HCT116 (cell line): ENCODE measurements at regions not wholly inside any gene's neighbourhood (a gene's known extent, or its start where the extent isn't known, plus 50 kb on each side); places are given as distances from the start of the nearest gene placed in this dataset.

Experiments used
- ATAC-seq: fragments of 200-7000 bp; cut with Tn5 transposase; 2 replicates; pipeline ENCODE4 v1.9.1; 2020; ENCODE audit warnings: mild to moderate bottlenecking, moderate library complexity
- BruUV-seq: library from RNA; stranded (reverse); fragments of 400-500 nt; replicated peaks from 2 replicates; lab custom pipeline; 2021; lab: Mats Ljungman, UMichigan
- CTCF ChIA-PET: fragments of 300-600 bp; sonication (Branson Sonifier 250); formaldehyde crosslinking; loops from one replicate; lab custom pipeline; 2021; ENCODE audit warnings: antibody characterized with exemption; lab: Charles Lee
- POLR2A ChIA-PET: fragments of 300-600, 350-600 bp; sonication (Branson Sonifier 250); formaldehyde crosslinking; loops from one replicate; lab custom pipeline; 2021; ENCODE audit warnings: antibody characterized with exemption; lab: Charles Lee
- RAD21 ChIA-PET, 2 experiments: fragments of 300-600 bp; sonication (Branson Sonifier 250); formaldehyde crosslinking; loops; one replicate each; lab custom pipeline; 2023; ENCODE audit warnings: low total read pairs in 2 of 2; ENCODE audit not compliant: uncharacterized antibody in 2 of 2, unreplicated experiment in 2 of 2, low non-redundant PET in 1 of 2; lab: Charles Lee
- DNase-seq: peaks from one replicate; pipeline ENCODE4 v3.0.0-alpha.2; 2010; ENCODE audit warnings: low read depth, low spot score
- H2AFZ ChIP-seq: fragments of 200-600 bp; shearing (Covaris generic), sonication (generic); 2 replicates; pipeline ENCODE4 v1.6.1; 2017; ENCODE audit warnings: low read depth, mixed run types, mixed read lengths, antibody characterized with exemption, low read length; ENCODE audit not compliant: poor library complexity, severe bottlenecking
- H3K27ac ChIP-seq: 2 replicates; pipeline ENCODE4 v1.5.1; 2012; ENCODE audit warnings: low read depth, low read length
- H3K27me3 ChIP-seq: fragments of 200-600 bp; sonication (generic); 2 replicates; pipeline ENCODE4 v1.6.1; 2016; ENCODE audit warnings: mixed run types, low read length, mixed read lengths; ENCODE audit not compliant: insufficient read depth
- H3K36me3 ChIP-seq, 2 experiments: fragments of 200-500 bp in 1 of 2; fragments of 200-600 bp in 1 of 2; sonication (Bioruptor generic) in 1 of 2; sonication (generic) in 1 of 2; 2 replicates each; pipeline versions ENCODE4 v1.5.1 to v1.6.1; 2014 to 2016; ENCODE audit warnings: low read length in 2 of 2, inconsistent platforms in 1 of 2, mixed read lengths in 1 of 2, mixed run types in 1 of 2; ENCODE audit not compliant: insufficient read depth in 2 of 2, control insufficient read depth in 1 of 2
- H3K4me1 ChIP-seq, 2 experiments: fragments of 200-600 bp in 1 of 2; sonication (generic) in 1 of 2; 2 replicates each; pipeline versions ENCODE4 v1.5.1 to v1.6.1; 2012 to 2017; ENCODE audit warnings: low read length in 2 of 2, inconsistent platforms in 1 of 2, mild to moderate bottlenecking in 1 of 2, mixed read lengths in 1 of 2, mixed run types in 1 of 2, moderate library complexity in 1 of 2; ENCODE audit not compliant: insufficient read depth in 2 of 2, control insufficient read depth in 1 of 2
- H3K4me2 ChIP-seq: fragments of 200-600 bp; sonication (generic); 2 replicates; pipeline ENCODE4 v1.6.1; 2017; ENCODE audit warnings: mixed run types, low read length, mixed read lengths
- H3K4me3 ChIP-seq, 2 experiments: fragments of 200-600 bp in 1 of 2; sonication (generic) in 1 of 2; replicated peaks in 1 of 2; 2 replicates each; pipeline ENCODE4 v1.5.1; 2011 to 2016; ENCODE audit warnings: low read length in 2 of 2, control low read depth in 1 of 2, low read depth in 1 of 2, mild to moderate bottlenecking in 1 of 2, mixed read lengths in 1 of 2, mixed run types in 1 of 2
- H3K79me2 ChIP-seq: fragments of 200-600 bp; sonication (generic); 2 replicates; pipeline ENCODE4 v1.6.1; 2017; ENCODE audit warnings: mild to moderate bottlenecking, mixed run types, low read length, moderate library complexity, mixed read lengths; ENCODE audit not compliant: insufficient read depth
- H3K9ac ChIP-seq: fragments of 200-600 bp; sonication (generic); 2 replicates; pipeline ENCODE4 v1.6.1; 2016; ENCODE audit warnings: low read length, mixed read lengths
- H3K9me2 ChIP-seq: fragments of 200-600 bp; sonication (generic), shearing (Covaris generic); 2 replicates; pipeline ENCODE4 v1.6.1; 2017; ENCODE audit warnings: mixed run types, mild to moderate bottlenecking, moderate library complexity; ENCODE audit not compliant: insufficient read depth
- H3K9me3 ChIP-seq, 2 experiments: fragments of 200-500 bp in 1 of 2; fragments of 200-600 bp in 1 of 2; sonication (Bioruptor generic) in 1 of 2; sonication (generic) in 1 of 2; 2 replicates each; pipeline ENCODE4 v1.6.1; 2014 to 2017; ENCODE audit warnings: low read length in 2 of 2, mixed read lengths in 2 of 2, inconsistent platforms in 1 of 2, low read depth in 1 of 2, mild to moderate bottlenecking in 1 of 2, mixed run types in 1 of 2, moderate library complexity in 1 of 2; ENCODE audit not compliant: control insufficient read depth in 1 of 2, insufficient read depth in 1 of 2
- H4K20me1 ChIP-seq: fragments of 200-600 bp; sonication (generic), shearing (Covaris generic); 2 replicates; pipeline ENCODE4 v1.6.1; 2017; ENCODE audit warnings: mixed run types, mild to moderate bottlenecking, moderate library complexity; ENCODE audit not compliant: insufficient read depth
- CEBPB ChIP-seq: IDR thresholded peaks from 2 replicates; pipeline ENCODE4 v1.6.1; 2012; ENCODE audit warnings: low read depth
- ELF1 ChIP-seq: IDR thresholded peaks from 2 replicates; pipeline ENCODE4 v1.6.1; 2012; ENCODE audit warnings: low read depth, borderline replicate concordance
- FOSL1 ChIP-seq: IDR thresholded peaks from 2 replicates; pipeline ENCODE4 v1.6.1; 2012; ENCODE audit warnings: low read depth
- POLR2A ChIP-seq: IDR thresholded peaks from 2 replicates; pipeline ENCODE4 v1.7.0; 2011; ENCODE audit warnings: borderline replicate concordance; ENCODE audit not compliant: insufficient read depth, insufficient read length; ENCODE audit errors: extremely low read depth
- POLR2AphosphoS5 ChIP-seq: IDR thresholded peaks from 2 replicates; pipeline ENCODE4 v1.6.1; 2011; ENCODE audit warnings: mild to moderate bottlenecking, low read depth, low read length, moderate library complexity
- SP1 ChIP-seq: IDR thresholded peaks from 2 replicates; pipeline ENCODE4 v1.6.1; 2012; ENCODE audit warnings: low read depth
- YY1 ChIP-seq: IDR thresholded peaks from 2 replicates; pipeline ENCODE4 v1.6.1; 2011; ENCODE audit warnings: low read length, low read depth, moderate library complexity, mild to moderate bottlenecking; ENCODE audit not compliant: insufficient replicate concordance; ENCODE audit errors: extremely low read depth
- ZFX ChIP-seq: fragments of 450-650 bp; IDR thresholded peaks from 2 replicates; pipeline ENCODE4 v1.6.1; 2017
- intact Hi-C: fragments of 100-400 bp; cut with micrococcal nuclease; formaldehyde crosslinking; loops from 2 replicates; pipeline ENCODE4 v1.10.0; 2022

GRCh38 chr12:30015631-30016337, 232.0 kb upstream of the TMTC1 start:
- ChIA-PET RAD21 (no interaction called here), CTCF (no interaction called here), POLR2A (no interaction called here)
- DNase-seq (no peak), ATAC-seq (no peak)
- TF ChIP-seq POLR2AphosphoS5: no peak
- no peak for TF ChIP-seq FOSL1
- no peak for TF ChIP-seq ELF1
- TF ChIP-seq SP1: no peak
- no peak for TF ChIP-seq YY1
- no peak for TF ChIP-seq POLR2A
- Histone ChIP-seq H3K36me3 (no peaks in the 10 kb centered on the region), H2AFZ (no peak overlapping the region), H3K4me1 (no peaks in the 10 kb centered on the region), H4K20me1 (no peaks in the 10 kb centered on the region; the same call in 1 of the 2 replicates), H3K27me3 (no peaks in the 10 kb centered on the region), H3K9me2 (no peaks in the 10 kb centered on the region), H3K9me3 (no peaks in the 10 kb centered on the region), H3K4me2 (no peak overlapping the region), H3K9ac (no peak overlapping the region), H3K27ac (no peak overlapping the region), H3K79me2 (no peaks in the 10 kb centered on the region), H3K4me3 (no peak overlapping the region)
- no TSS peak for BruUV-seq
- intact Hi-C loops: no loop called here

- H3K9me3 ChIP-seq: no peaks in the 10 kb centered on the region
- ChIA-PET POLR2A (no interaction called here), CTCF (no interaction called here), RAD21 (no interaction called here)
- ATAC-seq: no peak
- TF ChIP-seq ZFX (no peak), ELF1 (no peak), CEBPB (no peak)
- no peak overlapping the region for H3K27ac ChIP-seq
- intact Hi-C loops: no loop called here
- H3K4me1 ChIP-seq: no peaks in the 10 kb centered on the region
- H3K9ac ChIP-seq: no peak overlapping the region
- no peaks in the 10 kb centered on the region for H3K36me3 ChIP-seq
- H2AFZ ChIP-seq: no peak overlapping the region
- no peaks in the 10 kb centered on the region for H3K27me3 ChIP-seq
- no peak for DNase-seq
- H4K20me1 ChIP-seq: no peaks in the 10 kb centered on the region; the same call in 1 of the 2 replicates
- no peaks in the 10 kb centered on the region for H3K79me2 ChIP-seq
- no peaks in the 10 kb centered on the region for H3K9me2 ChIP-seq
- H3K4me3 ChIP-seq: no peak overlapping the region
- H3K4me2 ChIP-seq: no peak overlapping the region
- BruUV-seq: no TSS peak
Observed at GRCh38 chr12:30014991-30015390, 231.2 kb upstream of the TMTC1 start.
